Inflammatory macrophage (primary cell): ENCODE measurements at regions not wholly inside any gene's neighbourhood (a gene's known extent, or its start where the extent isn't known, plus 50 kb on each side); places are given as distances from the start of the nearest gene placed in this dataset.

Experiments
- DNase-seq, 2 donors: peaks; one replicate each; pipeline ENCODE4 v3.0.0-alpha.2; 2020 to 2022

DNA sequence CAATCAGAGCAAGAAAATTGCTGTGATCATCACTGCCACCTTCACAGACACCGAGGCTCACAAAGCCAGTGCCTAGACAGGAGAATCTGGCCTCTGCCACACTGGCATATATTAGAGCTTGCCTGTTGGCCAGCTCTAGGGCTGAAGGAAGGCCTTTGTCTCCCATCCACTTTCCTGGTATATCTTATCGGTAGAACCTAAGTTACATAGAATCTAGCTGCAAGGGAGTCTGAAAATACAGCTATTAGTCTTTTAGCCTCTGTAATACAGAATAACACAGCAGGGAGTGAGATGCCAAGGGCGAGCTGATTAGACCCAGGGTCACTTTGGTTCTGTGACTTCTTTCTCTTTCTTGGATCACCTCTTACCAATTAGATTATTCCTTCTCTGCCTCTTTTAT, 154.9 kb upstream of the KL start:
- no peak for DNase-seq

DNA sequence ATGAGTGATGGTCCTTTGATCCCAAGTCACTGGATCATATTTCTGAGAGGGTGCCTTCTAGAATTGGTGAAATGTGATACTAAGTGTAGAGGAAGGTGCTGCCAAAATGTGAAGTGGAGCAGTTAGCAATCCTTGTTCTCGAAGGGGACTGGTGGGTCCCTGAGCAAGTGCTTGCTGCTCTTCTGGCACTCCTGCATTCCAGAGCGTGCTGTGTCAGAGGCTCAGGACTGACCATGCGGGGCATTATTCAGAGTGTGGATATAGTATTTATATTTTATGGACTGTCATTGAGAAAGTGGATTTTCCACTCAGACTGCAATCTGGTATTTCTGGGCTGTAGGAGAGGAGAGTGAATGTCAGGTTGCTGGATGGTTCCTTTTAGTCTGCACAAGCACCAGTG, 152.6 kb upstream of the KL start:
- DNase-seq: no peak

DNA sequence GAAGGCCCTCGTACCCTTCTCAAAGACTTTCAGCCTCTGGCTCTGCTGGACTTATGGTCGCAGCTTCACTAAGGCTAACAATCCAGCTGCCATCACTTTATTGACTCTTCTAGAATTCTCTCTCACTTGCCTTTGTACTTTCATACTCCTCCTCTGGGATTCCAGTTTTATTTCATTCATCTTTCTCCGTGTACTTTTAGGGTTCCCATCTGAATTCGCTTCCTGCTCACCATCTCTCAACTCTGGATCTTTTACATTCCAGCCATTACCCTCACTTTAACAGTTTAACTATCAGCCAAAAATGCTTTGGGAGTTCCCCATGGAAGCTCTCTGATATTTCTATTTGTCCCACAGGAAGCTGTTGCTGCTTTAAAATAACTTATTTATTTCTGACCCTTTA, 149.3 kb upstream of the KL start:
- no peak for DNase-seq

DNA sequence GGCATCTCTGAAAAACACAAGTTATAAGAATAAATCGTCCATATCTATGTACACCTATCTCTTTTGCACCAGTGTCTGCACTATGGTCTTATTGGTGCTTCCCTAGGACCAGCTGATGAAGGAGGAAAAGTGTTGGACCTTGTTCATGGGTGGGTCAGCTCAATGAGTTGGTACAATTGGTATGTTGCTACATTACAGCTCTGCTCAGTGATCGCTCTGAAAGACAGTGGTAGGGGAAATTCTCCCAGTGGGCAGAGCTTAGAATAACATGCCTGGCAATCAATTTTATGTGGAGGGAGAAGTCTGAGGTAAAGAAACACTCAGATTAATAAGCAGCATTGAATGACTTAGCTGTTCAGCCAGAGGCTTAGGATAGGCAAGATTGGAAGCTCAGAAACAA, 138.7 kb upstream of the KL start:
- DNase-seq: no peak

DNA sequence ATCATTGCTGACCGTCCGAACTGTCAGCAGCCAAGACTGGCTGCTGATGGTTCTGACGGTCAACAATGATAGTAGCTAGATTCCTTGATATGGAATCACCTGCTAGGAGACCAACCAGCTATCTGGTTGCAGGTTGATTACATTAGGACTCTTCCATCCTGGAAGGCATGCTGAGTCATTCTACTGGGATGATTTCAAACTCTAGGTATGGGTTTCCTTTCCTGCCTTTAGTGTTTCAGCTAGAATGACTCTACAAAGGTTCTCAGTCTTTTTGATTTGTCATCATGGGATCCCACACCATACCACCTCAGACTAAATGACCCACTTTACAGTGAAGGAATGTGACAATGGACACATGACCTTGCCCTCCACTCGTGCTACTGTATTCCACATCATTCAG, 138.1 kb upstream of the KL start:
- DNase-seq: no peak

DNA sequence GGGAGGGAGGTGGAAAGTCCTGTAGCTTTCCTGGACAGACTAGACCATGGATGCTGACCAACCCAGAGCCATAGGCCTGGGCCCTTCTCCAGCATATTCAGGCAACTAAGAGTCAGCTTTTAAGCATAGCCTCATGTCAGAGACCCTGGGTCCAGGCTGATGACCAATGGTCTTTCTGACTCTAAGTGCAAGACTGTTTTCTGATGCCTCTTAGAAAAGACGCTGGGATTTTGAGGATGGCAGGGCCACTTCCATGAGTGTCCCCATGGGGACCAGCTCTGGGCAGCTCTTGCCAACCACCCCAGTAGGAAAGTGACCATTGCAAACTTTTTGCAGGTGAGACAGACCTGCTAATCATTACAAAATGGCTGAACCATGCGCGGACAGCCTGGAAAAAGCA, 135.6 kb upstream of the KL start:
- DNase-seq: no peak

DNA sequence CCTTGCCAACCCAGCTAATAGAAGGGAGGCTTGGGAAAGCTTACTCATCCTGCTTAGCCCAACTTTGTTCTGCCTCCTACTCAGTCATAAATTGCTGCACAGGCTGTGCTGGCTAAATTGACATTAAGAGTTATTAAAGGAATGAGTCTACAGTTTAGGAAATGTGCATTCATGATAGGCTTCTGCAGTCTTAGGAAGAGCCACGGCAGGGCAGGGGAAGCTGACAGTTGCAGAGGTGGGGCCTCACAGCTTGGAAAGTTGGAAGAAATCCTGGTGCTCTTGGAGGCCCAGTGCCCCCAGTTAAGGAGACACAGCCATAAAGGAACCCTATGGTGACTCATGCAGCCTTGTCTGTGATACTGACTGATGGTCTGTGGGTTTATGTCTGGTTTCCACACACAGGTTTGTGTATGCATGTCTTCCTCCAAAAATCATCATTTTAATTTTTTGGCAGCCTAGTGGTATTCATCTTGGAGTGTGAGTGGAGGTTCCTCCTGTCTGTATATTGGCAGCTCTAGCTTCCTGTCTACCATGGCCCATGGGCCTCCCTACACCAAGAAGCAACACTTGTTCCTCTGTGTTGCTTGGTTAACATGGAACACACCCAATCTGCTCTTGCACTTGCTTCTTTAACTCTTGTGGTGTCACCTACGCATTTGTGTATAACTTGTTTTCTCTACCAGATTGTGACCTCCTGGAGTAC, 135.0 kb upstream of the KL start:
- no peak for DNase-seq

DNA sequence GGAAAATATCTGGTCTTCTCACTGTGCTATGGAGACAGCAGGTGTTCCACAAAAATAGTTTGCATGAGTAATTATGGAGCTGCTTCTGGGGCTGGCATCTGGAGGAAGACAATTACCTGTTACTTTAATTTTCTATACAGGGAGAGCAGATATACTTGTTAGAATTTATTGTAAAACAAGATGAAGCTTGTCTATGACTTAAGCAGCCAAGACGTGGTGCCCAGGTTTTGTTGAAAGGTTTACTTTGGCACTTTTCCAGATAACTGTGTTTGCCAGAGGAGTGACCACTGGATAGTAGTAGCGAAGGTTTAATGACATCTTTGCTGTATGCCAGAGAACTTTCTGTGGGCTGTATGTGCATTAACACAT, 134.5 kb upstream of the KL start:
- no peak for DNase-seq

DNA sequence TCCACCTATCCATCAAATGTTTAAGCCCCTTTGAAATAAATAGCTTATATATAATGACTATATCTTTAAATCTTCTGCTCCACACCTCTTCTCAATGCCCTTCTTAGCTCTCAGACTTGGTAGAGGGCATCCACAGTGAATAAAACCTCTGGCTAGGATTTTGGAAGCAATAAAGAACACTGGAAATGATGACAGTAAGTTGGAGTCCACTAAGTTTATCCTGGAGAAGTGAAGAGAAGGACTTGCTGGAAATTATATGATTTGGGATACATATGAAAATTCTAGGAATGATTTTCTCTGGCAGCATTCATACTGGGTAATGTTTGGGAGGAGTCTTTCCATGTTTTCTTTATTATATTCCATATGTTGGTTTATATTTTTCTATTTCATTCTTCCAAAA, 133.5 kb upstream of the KL start:
- no peak for DNase-seq

DNA sequence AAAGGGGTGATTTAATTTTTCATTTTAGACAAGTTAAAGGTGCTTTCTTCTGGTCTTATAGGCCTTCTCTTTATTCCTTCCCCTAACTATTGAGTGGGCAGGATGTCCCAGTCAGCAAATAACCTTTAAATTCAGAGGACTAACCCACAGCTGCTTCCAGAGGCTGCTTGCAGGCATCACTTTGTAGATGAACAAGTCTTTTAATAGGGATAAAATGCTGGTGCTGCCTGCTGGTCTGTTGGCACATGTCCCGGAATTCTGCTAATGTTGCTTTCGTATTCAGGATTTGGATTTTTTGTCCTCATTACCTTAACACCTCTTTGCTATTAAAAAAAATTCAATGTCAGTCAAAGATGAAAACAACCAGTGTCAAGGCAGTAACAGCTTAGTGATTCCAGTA, 132.7 kb upstream of the KL start:
- no peak for DNase-seq

DNA sequence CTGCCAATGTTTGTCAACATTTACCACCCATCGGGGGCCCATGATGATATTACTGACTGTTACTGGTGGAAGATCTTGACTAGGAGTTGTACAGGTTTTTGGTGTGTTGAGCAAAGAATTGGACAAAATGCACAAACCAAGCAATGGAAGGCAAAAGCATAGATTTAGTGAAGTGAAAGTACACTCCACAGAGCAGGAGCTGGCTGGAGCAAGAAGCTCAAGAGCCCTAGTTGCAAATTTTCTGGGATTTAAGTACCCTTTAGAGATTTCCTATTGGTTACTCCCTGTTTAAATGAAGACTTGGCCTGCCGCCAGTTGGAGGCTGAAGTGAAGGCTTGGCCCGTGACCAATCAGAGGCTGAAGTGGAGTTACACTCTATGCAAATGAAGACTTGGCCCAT, 128.6 kb upstream of the KL start:
- no peak for DNase-seq

DNA sequence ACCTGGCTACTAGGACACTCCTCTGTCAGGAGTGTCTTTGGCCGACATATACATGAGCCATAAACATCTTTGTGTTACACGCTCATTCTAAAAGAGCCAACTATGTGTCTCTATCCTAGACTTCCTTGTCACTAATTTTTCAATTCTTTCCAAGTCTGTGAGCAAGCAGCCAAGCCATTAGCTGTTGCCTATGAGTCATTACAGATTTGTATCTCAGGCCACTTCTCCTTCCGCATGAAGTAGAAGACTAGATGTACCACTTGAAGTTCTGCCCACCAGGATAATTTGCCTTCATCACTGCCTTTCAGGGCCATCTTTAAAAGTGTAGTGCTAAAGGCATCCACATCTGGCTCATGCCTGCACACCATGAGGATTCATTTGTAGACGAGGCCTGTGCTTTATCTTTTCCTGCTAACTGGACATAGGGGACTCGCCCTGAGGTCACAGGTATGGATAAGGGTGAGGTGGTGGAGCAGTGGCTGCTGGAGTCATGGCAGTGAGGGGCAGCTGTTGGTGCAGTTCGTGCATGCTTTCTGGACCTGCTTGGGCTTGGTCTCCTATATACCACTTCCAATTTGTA, 126.1 kb upstream of the KL start:
- no peak for DNase-seq

DNA sequence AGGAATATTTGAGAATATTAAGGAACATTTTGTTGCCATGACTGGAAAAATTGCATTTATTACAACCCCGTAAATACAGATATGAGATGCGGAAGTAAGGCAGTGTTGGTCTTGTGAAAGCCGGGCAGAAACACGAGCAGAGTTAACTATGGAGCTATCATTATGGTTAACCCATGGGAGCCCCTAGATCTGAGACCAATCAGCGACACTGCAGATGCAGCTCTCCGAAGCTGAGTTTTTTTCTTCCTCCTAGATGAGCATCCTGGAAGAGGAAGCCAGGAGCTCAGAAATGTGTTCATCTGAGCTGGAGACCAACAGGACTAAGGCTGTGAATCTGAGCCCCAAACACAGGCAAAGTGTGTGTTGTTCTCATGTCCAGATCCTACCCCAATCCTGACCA, 123.0 kb upstream of the KL start:
- DNase-seq: no peak

DNA sequence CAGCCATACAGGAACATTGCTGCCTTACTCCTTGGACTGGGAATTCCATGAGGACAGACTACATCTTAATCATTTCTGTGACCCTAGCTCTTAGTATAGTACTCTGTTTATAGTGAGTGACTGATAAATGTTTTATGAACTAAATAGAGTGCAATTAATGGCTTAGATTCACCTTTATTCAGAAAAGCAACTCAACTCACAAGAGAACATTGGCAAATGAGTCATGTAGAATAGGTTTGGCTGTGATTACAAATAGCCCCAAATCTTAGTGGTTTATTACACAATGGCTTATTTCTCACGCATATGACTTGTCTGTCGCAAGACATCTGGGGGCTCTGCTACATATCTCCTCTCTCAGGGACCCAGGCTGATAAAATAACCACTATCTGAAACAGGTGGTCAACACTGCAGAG, 121.6 kb upstream of the KL start:
- DNase-seq: peak; percentile 9 to 36

DNA sequence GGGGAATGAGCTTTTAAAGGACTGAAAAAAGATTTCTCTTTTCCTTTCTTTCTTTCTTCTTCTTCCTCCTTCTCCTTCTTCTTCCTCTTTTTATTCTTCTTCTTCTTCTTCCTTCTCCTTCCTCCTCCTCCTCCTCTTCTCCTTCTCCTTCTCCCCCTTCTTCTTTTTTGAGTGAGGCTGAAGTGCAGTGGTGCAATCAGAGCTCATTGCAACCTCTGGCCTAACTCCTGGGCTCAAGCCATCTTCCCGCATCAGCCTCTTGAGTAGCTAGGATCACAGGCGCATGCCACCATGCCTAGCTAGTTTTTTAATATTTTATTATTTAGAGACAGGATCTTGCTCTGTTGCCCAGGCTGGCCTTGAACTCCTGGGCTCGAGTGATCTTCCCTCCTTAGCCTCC, 120.9 kb upstream of the KL start:
- DNase-seq: peak in 1 of 2 donors; percentile 6

DNA sequence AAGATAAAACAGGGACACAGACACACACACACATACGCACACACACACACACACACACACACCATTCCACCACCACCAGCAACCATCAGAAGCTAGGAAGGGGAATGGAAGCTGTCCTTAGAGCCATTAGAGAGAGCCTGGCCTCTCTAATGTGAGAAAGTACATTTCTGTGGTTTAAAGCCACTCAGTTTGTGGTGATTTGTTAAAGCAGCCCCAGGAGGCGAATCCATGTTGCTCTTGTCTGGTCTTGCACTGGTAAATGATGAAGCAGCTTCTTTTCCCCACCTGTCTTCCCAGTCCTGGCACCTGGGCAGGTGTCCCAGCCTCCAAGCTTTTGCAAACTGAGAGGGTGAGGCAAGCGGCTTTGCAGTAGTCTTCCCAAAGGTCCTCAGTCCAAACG, 118.9 kb upstream of the KL start:
- DNase-seq: no peak

DNA sequence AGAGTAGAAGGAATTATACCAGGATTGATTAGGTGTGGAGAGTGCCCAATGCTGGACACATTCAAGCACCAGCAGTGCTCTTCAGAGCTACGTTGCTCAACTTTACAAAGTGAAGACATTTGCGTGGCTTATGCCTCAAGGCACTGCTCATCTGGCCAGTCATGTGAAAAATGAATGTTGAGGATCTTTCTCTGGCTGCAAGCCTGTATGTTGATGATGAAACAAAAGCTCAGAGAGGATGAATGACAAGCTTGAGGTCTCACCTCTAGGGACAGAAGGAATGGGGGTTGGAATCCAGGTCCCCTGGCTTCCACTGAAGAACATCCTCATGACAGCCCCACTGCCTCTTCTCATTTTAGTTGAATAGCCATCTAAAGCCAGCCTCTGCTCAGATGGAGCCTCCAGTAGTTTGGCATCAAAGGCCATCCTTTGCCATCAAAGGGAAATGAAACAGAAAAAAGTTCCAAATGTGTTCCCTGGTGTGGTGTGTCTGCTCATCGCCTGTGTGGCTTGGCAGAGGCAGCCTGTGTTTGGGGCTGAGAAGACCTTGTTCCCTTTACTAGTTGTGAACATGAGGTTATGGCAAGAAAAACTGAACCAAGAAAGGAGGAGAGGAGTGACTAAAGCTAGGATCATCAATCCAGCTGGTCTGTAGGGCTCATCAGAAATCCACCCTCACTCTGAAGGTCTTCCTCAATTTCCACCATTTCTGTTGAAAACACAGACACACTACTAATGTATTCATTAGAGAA, 114.0 kb upstream of the KL start:
- no peak for DNase-seq

DNA sequence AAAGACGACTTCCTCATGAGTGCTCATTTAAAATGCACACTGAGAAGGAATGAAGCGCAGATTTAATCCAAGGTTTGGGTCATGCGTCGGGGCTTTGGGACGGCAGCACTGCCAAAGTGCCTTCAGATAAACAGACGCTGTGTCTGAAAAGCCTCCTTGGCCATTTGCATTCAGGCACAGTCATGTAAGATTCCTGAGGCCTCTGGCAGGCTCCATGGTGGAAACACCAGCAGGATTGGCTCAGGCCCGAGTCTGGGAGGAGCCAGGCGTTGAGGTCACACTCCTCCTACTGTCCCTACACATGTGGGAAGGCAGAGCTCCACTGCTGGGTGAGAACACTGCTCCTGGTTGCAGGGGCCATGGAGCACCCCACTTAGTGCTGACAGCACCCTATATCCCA, 113.3 kb upstream of the KL start:
- DNase-seq: no peak

DNA sequence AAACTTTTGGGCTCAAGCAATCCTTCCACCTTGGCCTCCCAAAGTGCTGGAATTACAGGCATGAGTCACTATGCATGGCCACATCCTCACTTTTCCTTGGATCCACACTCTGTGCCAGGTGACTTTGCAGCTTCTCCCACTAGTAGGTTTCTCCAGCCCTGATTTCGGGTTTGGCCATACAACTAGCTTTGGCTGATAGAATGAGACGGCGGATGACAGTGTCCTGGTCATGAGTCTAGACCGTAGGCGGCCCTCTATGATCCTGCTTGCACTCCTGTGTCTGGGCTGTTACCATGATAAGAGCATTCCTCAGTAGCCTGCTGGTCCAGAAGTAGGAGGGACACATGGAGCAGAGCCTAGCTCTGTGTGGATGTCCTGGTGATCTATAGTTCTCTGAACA, 112.5 kb upstream of the KL start:
- DNase-seq: no peak

DNA sequence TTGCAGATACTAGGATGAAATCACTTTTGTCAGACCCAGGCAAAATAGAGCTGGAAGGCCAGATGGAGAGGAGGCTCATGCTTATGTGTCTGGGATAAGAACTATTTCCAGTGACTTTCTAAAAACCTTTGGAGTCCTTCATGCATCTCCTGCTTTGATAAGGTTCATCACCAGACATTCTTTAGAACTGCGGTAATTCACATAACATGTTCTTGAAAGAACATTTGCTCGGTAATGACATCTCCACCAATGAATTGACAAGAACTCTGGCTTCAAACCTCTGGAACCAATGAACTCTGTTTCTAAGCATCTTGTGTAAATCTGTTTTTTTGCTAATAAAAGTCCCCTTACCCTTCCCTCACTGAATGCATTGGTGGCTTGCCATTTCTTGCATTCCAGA, 112.0 kb upstream of the KL start:
- DNase-seq: no peak

DNA sequence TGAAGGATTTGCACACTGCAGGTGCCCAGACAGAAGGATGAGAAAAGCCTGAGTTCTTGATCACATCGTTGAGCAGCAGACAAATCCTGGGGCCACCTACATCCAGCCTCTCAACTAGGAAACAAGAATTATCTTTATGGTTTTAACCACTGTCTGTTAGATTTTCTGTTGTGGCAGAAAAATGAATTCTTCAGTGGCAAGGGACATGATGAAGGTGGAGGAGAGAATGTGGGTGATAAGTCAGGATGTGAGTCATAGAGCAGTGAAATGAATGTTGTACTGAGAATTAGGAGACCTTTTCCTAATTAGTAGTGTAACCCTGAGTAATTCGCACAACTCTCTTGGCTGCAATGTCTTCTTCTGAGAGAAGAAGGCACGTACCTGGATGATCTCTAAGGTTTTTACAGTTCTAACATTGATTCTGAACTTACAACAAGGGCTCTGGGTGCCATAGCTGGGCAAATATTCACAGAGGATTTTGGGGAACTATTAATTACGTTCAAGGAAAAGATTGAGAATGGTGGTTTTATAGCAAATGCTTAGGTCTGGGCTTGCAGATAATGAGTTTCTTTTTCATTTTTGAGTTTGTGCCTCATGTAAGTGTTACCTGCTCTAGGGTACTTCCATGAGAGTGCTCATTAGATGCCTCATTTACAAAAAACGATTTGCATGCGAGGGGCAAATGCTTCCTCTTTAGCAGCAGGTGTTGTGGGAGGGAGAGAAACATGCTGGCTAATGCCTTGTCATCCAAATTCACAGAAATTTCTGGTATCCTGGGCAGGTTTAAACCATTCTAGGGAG, 111.0 kb upstream of the KL start:
- no peak for DNase-seq

DNA sequence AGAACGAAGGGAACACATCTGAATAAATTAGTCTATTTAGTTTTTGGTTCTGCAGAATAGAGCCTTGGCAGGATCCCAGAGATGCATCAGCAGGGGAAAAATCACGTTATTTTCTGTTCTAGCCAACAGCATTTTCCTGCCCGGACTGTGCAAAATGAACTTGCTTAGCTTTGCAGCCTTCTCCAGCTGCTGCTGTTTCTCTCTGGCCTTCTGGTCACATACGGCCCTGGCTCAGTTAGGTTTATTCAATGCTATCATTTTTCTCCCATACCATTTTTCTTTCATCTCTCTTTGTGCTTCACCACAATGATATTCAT, 110.4 kb upstream of the KL start:
- DNase-seq: no peak

DNA sequence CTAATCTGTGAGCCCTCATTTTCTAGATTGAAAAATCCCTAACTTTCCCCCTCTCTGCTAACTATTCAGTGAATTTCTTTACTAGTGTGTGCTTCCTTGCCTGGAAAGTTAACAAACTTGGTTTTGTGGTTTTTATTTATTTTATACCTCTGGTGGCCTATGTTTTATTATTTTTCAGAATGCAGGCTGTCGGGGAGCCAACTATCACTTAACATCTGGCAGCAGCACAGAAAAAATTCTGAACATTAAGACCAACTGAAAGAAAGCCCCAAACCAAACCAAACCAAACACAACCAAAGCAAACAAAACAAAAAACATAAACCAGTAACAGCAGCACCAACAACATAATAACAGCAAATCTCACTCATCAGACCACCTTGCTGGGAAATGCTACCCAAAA, 109.0 kb upstream of the KL start:
- no peak for DNase-seq

DNA sequence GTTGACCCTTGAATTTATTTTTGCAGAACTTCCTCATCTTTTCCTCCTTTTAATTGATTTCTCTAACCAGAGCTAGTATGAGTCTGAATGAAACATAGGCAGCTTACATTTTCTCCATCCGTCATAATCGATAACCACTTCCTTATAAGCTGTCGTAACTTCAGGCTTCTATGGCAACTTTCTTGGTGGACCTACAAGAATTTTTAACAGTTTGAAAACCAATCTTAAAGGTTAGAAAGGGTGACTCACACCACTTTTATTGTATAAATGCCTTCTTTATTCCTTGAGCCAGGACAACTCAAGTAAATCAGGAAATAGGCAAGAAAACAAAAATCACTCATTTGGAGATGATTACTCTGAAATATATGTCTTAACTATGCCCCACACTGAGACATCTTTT, 105.7 kb upstream of the KL start:
- no peak for DNase-seq
